ENCODE measurements at regions not wholly inside any gene's neighbourhood (a gene's known extent, or its start where the extent isn't known, plus 50 kb on each side); places are given as distances from the start of the nearest gene placed in this dataset.

DNA sequence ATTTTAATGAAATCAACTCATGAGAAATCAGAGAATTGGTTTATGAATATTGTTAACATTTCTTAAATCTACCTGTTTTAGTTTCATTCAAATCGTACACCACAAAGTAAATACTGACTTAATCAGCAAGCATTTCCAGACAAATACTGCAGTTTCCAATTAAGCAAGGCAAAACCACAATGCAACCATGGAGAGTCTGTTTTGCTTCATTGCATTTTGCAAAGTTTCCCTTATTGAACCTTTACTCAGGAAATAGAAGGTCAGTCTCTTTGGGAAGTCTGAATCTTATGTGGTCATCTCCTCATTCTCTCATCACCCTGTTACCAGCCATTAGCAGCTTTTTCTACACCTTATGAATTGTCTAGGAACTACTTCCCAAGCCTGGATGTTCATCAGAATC is 400.5 kb downstream of the IPMK start:
- no peak for DNase-seq

DNA sequence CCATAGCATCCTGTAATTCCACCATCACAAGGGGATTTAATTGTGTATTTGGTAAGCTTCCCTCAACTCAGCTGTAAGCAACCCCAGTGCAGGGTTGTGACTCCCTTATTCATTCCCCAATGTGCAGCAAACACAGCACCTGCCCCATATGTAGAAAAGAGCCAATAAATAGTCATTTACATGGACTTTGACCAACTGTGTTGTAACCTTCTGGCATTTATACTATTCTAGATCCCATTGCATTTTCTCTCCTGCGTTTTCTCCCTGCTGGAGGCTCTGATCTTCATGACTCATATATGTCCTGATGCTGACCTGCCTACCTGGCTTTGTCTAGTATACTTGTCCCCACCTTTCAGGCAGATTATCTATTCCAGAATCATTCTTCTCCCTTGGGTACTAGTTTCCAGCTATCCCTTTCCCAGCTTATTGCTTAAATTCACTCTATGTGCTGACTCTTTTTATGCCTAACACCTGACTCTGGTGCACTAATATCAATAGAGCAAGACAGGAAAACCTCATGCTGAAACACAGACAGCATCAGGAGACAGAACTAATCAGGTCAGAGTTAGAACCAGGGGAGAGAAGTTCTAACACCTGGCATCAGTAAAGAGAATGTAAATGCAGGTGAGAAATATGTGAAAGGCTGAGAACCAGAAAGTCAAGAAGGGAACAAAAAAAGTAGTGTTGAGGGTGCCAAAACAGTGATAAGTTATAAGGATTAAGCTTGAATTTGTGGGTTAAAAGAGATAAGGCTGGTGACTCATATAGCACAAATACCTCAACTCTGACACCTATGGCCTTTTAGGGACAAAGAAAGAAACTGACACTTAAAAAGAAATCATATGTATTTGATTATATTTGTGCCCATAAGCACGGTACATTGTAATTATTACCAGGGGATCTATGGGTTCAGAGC is 402.7 kb downstream of the IPMK start:
- peak; percentile 2 for DNase-seq

DNA sequence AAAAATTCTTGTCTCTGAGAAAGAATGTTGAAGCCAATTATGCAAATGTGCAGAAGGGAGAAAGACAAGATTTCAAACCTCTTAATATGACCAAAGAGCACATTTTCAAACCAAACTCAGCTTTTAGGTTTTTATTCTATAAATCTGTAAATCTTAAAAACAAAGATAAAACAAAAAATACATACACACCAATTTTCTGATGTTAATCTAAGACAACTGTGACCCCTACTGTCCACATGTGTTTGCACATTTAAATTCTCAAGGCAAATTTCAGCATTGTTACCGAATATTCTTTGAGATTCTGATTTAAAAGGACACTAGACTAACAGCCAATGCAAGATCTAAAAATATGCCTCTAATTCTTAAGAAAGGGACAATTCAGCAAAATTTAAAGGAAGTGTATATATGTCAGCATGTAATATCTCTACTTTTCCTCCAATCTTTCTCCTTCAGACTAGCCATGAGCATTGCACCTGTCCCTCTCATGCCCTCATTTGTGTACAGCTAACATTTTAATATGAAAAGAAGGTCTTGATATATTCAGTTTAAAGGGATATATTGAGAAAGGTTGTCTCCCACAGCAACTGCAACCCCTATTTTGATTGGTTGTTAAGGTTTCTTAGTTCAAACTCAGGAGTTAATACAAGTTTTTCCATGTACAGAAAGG is 417.9 kb downstream of the IPMK start:
- no peak for DNase-seq

DNA sequence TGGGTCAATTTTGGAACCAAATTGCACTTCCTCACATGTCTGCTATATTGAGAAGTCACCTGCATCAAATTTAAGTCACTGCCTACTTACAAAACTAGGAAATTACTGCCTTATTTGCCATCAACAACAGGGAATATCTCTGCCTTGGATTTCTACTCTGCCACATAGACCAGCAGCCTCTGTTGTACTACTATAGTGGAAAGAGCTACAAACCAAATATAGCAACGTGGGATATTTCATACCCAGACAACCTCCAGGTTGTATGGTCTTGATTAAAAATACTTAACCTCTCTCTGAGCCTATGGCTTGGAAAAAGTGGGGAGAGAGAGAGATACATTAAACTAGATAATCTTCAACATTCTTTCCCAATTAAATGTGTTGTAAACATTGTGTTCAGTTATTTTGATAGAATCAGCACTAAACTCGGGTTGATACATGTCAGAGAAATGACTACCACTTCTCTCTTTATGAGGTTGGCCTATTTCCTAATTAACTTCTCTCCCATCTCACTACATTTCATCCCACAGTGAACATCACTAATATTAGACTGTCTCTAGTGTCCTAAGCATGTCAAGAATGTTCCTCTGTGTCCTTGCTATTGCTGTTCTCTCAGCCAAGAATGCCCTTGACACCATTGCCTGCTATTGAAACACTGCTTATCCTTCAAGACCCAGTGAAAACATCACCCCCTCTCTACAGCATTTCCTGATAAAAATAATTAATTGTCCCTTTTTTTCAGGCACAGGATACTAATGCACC is 421.2 kb downstream of the IPMK start:
- DNase-seq, result peak; percentile 4

DNA sequence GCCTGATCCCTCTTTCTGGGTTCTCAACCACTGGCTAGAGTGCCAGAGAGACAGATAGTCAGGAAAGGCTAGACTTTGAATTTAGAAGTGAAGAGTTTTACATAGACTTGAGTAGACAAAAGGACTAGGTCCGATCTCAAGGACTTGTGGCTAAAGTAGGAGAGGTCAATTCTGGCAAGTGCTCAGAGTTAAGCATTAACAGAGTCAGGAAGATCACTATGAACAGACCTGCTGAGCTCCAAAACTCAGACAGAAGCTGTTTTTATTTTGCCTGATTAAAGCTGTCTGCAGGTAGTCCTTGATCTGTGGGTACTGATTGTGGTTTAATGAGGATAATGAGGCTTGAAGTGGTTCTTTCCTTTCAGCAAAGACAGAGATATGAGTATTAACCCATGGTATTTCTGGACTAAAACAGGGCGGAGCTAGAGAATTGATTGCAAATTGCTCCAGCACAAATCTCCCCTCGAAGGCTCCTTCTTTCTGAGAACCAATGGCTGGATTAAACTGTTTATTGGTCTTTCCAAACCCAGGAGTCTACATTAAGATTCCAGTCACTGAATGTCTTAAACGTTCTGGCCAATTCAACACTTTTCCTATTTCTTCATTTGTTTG is 423.2 kb downstream of the IPMK start:
- DNase-seq, result no peak

DNA sequence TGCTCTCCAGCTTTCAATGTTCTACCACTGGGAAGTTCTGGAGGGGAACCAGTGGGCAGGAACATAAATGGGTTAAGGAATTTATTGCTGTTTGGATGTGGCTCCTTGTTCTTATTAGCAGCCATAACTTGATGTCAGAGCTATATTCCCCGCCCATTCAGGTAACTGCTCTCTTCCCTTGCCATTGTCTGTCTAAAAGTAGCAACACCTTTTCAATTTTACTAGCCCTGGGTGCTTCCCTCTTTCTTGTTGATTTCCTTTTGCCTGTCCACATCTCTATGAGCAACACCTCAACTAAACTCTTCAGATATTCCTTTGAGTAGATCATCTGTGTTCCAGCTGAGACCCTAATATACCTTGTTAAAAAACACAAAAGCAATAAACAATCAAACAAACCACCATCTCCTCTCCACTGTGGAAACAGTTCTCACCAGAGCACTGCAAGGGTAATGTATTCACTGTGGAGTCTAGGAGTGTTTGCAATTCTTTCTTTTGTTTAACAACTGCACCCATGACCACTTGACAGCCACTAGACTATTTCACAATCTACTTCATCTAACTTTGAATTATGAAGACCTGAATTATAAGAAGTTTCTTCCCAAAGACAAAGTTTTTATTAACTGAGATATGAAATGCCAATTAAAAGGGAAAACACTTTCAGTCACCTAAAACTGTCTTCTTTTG is 436.7 kb downstream of the IPMK start:
- no peak for DNase-seq

DNA sequence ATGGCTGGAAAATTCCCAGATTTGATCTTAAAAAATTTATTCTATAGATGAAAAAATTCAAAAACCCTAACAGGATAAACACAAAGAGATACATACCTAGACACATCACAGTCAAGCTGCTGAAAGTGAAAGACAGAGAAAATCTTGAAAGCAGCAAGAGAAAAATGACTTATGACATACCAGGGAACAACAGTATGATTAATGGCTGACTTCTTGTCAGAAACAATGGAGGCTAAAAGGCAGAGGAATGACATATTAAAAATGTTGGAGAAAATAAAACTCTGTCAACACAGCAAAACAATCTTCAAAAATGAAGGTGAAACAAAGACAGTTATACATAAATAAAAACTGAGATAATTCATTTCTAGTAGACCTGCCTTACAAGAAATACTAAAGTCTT is 442.7 kb downstream of the IPMK start:
- no peak for DNase-seq

DNA sequence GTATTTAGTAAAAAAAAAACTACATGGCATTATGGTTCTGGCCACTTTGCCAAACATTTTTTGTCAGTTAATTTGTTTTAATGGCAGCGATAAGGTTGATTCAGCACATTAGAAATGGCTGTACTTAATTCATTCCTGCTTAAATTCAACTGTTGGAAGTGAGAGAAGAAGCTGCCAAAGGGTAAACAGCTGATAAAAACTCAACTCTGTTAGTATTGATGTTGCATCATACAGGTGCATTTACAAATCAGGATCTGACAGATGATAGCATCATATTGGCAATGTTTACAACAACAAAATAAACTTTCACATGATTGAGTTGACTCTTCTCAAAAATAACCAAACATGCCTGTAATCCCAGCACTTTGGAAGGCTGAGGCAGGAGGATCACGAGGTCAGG is 444.3 kb downstream of the IPMK start:
- no peak for DNase-seq

DNA sequence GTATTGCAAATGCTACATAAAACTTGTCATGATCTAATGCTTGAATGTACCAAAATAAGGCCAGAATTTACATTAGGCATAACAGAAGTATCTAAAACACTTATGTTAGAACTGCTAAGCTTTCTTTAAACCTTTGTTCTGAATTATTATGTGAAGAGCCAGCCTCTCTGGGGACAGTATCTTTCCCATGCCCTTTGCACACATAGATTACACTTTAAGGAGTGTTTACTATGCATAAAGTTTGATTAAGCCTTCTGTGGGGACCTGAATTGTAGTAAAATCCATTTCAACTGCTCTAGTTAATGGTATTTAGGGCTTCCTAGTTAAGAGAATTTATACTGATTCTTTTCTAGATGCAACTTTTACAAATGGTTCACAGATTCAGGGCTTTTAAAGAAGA is 444.7 kb downstream of the IPMK start:
- DNase-seq, result no peak

DNA sequence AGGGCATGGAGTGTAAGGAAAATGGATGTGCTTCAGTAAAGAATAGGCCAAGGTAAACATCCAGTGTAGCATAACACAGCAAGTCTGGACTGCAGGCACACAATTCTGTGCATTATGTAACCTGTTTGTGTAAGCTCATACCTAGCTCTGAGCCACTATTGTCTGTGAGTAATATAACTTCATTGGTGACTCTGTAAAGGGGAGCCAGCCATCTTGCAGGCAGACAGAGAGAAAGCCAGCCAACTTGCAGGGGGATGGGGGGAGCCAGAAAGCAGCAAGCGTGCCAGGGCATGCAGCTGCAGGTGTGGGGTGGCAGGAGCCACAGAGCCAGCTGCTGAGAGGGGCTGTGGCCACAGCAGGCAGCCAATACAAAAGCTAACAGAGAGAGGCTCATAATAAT is 449.2 kb downstream of the IPMK start:
- DNase-seq, result no peak

DNA sequence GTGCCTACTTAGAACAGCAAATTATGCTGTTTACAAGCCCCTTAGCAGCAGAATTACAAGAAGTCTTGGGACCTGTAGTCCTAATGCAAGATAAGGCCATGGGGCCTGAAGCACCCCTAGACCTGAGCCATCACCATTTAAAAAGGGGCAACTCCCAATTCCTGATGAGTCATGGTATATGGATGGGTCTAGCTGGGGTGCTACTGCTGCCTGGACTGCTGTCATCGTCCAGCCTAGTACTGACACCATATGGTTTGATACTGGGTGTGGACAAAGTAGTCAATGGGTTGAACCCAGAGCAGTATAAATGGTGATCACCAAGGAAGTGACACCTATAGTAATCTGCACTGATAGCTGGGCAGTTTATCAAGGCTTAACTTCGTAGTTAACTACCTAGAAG is 450.0 kb downstream of the IPMK start:
- no peak for DNase-seq

DNA sequence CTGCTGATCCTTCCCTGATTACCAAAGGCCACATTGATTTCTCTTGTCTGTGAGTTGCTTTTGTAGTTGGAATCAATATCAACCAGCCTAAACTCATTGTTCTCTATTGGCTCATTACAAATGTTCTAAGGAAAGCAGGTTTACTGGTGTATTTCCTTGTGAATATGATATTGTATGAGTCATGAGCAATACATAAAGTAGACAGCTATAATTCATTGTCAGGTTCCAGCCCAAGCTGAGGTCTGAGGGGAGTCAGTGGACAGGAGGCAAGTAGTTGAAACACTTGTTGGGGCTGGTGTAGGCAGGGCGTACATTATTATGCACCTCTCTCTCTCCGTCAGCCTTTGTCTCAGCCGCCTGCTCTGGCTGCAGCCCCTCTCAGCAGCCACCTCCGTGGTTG is 451.7 kb downstream of the IPMK start:
- DNase-seq, result no peak

DNA sequence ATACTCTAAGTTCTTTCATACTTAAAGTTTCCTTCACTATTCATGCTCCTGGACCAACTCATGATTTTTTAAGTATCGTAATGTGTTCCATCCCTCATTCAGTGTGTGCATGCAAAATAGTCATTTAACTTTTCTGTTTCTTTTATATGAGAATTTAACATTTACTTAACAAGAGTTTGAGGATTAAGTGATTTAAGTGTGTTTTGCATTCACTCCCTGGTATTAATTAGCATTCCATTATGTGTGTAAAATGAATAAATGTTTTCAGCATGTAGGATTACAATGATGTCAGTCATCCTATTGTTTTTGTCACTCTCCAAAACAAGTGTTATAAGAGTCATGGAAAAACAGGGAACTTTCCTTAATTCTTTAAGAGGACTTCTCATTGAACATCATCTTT is 457.7 kb downstream of the IPMK start:
- no peak for DNase-seq

DNA sequence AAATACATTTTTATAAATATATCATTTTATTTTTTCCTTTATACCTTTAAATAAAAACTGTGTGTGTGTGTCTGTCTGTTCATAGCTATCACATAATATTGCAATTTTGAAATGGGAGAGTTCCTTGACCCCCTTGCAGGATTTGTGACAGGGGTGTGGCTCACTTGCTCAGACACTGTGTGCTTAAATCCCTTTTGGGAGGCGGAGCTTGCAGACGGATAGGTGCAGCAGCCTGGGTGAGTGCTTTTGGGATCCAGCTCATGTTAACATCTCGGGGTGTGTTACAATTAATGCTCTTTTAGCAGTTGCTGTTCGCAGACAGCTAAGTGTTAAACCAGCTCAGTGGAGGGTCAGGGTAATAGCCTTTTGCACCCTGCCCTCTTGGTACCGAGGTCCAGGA is 459.8 kb downstream of the IPMK start:
- DNase-seq, result no peak

DNA sequence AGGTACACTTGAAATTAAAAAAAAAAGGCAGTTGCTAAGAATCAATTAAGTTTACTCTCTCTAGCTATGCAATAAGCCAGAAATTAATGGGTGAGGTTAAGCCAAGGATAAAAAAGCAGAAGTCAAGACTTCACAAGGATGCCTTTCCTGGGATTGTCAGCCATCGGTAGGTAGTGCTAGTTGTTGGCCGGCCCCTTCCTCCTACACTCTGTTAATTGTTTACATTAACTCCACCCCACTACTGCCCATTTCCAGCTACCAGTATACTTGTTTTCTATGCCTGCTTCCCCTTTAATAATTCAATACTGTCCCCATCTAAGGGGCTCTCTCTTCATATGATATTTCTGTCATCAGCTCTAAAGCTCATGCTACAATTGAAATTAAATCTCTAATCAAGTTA is 461.0 kb downstream of the IPMK start:
- no peak for DNase-seq

DNA sequence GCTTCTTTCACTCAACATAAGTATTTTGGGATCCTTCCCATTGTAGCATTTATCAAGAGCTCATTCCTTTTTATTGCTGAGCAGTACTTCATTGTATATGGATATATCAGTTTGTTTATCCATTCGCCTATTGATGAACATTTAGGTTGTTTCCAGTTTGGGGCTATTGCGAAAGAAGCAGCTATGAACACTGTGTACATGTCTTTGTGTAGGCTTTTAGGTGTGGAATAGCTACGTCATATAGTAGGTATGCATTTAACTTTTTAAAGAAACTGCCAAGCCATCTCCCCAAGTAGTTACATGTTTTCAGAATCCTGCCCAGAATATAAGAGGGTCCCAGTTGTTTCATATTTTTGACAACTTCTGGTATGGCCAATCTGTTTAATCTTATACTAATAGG is 468.1 kb downstream of the IPMK start:
- DNase-seq, result no peak

DNA sequence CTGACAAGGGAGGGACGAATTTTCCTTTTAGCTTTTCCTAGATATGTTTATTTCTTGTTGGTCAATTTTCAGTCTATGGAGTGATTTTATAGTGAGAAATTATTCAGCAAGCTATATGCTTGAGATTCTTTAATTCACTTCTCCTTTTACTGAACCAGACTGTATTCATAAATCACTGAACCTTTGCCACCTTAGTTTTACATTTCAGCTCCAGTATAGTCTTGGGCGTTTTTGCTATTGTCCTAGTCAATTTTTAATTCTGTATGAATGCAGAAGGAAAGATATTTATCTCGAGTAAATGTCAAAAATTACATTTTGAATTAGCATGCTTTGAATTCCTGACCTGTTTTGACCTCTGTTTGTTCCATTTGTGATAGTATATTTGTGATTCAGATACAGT is 468.9 kb downstream of the IPMK start:
- DNase-seq, result no peak

DNA sequence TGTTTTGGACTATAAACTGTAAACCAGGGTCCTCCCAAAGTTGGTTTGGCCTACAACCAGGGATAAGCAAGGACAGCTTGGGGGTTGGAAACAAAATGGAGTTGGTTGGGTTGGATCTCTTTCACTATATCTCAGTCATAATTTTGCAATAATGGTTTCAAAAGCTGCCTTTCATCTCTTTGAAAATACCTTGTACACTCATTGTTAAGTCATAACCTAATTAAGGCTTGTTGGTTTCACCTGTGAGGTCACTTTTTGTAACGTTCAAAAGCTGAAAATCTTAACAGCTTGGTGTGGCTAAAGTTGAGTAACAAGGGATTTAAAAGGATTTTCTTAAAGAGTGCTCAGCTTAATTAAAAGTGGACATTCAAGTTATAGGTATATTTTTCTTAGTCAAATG is 476.1 kb downstream of the IPMK start:
- no peak for DNase-seq

DNA sequence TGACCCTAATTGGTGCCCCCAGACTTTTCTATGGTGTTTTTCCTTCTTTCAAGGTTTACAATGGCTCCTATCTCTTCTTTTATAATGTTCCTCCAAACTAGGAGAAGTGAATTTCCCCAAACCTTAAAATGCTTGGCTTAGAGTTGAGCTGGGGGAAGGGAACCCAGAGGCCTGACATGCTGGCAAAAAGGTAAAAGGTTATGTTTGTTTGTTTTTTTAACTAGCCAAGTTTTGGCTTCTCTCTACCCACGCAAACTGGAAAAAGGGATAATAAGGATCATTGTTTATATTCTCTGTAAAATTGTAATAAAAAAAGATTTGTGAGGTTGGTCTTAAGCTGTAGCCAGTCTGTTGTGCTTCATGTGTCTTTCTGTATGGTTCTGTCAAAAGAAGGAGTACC is 477.0 kb downstream of the IPMK start:
- no peak for DNase-seq

DNA sequence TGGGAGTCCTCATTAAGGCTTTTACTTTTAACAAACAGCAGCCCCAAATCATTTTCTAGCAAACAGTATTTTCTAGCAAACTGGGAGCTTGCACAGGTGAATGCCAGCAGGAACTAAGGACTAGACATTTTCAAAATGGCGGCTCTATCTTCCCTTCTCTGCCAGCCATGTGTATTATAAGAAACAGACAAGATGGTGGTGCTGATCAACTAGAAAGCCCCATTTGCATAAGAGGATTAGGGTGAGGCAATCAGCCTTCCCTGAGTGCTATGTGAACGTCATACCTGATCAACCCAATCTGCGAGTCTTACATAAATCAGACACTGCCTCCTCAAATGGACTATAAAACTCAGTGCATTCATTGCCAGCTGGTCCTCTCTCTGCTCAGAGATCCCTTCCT is 479.6 kb downstream of the IPMK start:
- no peak for DNase-seq

DNA sequence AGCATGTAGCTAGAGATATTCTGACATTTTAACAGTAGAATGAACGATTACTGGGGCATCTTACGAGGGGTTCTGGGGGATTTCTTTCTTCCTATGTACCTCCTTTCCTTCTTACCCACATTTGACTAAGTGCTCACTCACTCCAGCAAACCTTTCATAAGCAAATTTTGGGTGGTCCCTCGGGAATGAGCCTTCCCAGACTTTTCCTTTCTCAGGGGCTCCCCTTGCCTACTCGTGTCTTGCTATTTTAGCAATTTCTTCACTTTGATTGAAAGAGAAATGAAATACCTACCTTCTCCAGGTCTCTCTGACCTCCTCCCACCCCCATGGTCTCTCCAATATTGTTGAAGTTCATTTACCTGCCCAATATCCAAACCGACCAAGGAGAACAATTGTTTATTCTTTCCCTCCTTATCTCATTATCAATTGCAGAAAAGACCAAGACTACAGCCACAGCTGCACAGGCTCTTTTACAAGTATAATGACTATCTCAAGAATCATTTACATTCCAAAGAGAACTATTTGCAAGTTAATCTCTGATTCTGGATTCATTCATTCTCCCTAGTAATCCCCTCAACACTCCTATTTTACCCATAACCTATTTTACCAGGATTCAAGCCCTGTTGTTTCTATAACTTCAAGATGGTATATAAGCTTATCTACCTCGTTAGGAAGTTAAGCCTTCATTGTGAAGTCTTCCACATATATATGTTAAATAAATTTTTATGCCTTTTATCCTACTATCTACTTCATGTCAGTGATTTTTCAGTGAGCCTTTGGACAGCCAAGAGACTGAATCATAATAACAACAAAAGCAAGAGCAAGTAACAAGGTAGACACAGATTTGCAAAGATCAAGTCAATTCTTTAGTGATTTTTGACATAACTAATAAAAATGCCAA is 480.6 kb downstream of the IPMK start:
- no peak for DNase-seq

Measured in tongue (tissue), 1 donor.